ENCODE measurements at regions not wholly inside any gene's neighbourhood (a gene's known extent, or its start where the extent isn't known, plus 50 kb on each side); places are given as distances from the start of the nearest gene placed in this dataset.

GRCh38 chr10:118968482-118968881 lies 61.0 kb upstream of the NANOS1 start:
- CTCF ChIA-PET (ENCODE audit: partially characterized antibody), result interaction anchor here (0.9 kb wide), 1 partner anchor 9 kb away, joined by 4 read pairs; no protein-coding TSS in a partner anchor
- Histone ChIP-seq H2BK12ac (ENCODE audit: low read depth, low read length) (no peak overlapping the region), H3K4me1 (replicated peaks in 1 of 4; ENCODE audit: control insufficient read depth in 3 of 4, insufficient read depth in 4 of 4, low read length in 3 of 4) (no peaks in the 10 kb centered on the region), H3K56ac (replicated peaks; ENCODE audit: insufficient read length, low read depth, low read length) (no peak overlapping the region), H2BK20ac (ENCODE audit: low read length) (no peak overlapping the region), H3K14ac (ENCODE audit: insufficient read length) (no peak overlapping the region), H2BK15ac (ENCODE audit: low read length) (no peak overlapping the region), H3K18ac (ENCODE audit: extremely low read depth, low read length) (no peak overlapping the region), H3K79me1 (ENCODE audit: low read depth, low read length) (no peaks in the 10 kb centered on the region), H3K4ac (replicated peaks; ENCODE audit: insufficient read length, low read depth, low read length) (no peak overlapping the region), H4K91ac (replicated peaks; ENCODE audit: insufficient read length, low read length) (no peak overlapping the region), H2BK5ac (ENCODE audit: low read depth, low read length) (no peak overlapping the region), H3K4me3 (ENCODE audit: extremely low read depth in 1 of 4, insufficient read depth in 2 of 4, low read depth in 3 of 4, low read length in 4 of 4) (no peak overlapping the region), H2AFZ (ENCODE audit: low read length) (no peak overlapping the region), H3K9me3 (ENCODE audit: insufficient read depth in 2 of 2, low read depth in 1 of 2, low read length in 1 of 2) (no peaks in the 10 kb centered on the region), H3K4me2 (ENCODE audit: insufficient read depth in 1 of 2, low read depth in 2 of 2, low read length in 2 of 2) (no peak overlapping the region), H2AK5ac (ENCODE audit: low read depth, low read length) (no peak overlapping the region), H2BK120ac (replicated peaks; ENCODE audit: low read depth, low read length) (no peak overlapping the region), H3K9ac (replicated peaks in 1 of 4; ENCODE audit: extremely low read depth in 1 of 4, low read depth in 3 of 4, low read length in 3 of 4) (no peak overlapping the region), H3K23me2 (ENCODE audit: low read depth, low read length) (no peaks in the 10 kb centered on the region), H3K27ac (ENCODE audit: low read depth, low read length) (no peak overlapping the region), H4K8ac (ENCODE audit: extremely low read depth, insufficient read depth, low read length) (peak overlapping the region; percentile 80; the same call in 1 of the 2 replicates), H3K79me2 (ENCODE audit: control insufficient read depth in 1 of 2, insufficient read depth in 2 of 2, low read length in 2 of 2) (no peaks in the 10 kb centered on the region), H4K20me1 (replicated peaks in 1 of 2; ENCODE audit: control insufficient read depth in 1 of 2, insufficient read depth in 2 of 2, low read length in 2 of 2) (no peaks in the 10 kb centered on the region), H4K5ac (ENCODE audit: insufficient read length, low read depth, low read length) (no peak overlapping the region), H3K36me3 (ENCODE audit: control insufficient read depth in 2 of 4, insufficient read depth in 4 of 4, low read length in 3 of 4) (no peaks in the 10 kb centered on the region), H3K27me3 (replicated peaks in 1 of 4; ENCODE audit: control insufficient read depth in 3 of 4, extremely low read depth in 1 of 4, insufficient read depth in 3 of 4, low read length in 3 of 4) (no peaks in the 10 kb centered on the region), H3K23ac (ENCODE audit: insufficient read length) (no peak overlapping the region)
- no peak for DNase-seq (ENCODE audit: low read depth in 1 of 2, low spot score in 2 of 2)
- 93% methylated on average over 10 of the region's 11 CpGs; no CpG with 5 or more reads in 1 of the 2 experiments for WGBS, 2 experiments (ENCODE audit: extremely low coverage in 1 of 2, insufficient coverage in 1 of 2, insufficient read length in 1 of 2, insufficient replicate concordance in 2 of 2, low coverage in 1 of 2, low lambda C conversion rate in 2 of 2, missing lambda C conversion rate in 1 of 2)
- POLR2A ChIA-PET (ENCODE audit: partially characterized antibody), result no interaction called here
- FAIRE-seq, result no peak
- no peak for TF ChIP-seq ATF3 (IDR thresholded peaks at IDR 0.05; ENCODE audit: insufficient read depth, low read depth, low read length)
- no peak for TF ChIP-seq TBP (IDR thresholded peaks at IDR 0.05; ENCODE audit: low read depth, low read length)
- TF ChIP-seq RNF2 (IDR thresholded peaks at IDR 0.05; ENCODE audit: borderline replicate concordance, low read depth, low read length, missing control alignments, poor library complexity, severe bottlenecking), result no peak
- no peak for TF ChIP-seq MAX (IDR thresholded peaks at IDR 0.05)
- no peak for TF ChIP-seq KDM4A (IDR thresholded peaks at IDR 0.05; ENCODE audit: low read depth, low read length, severe bottlenecking)
- no peak for TF ChIP-seq JUND (IDR thresholded peaks at IDR 0.05; ENCODE audit: low read length)
- TF ChIP-seq EZH2 (IDR thresholded peaks at IDR 0.05; ENCODE audit: low read depth, low read length, severe bottlenecking), result no peak
- no peak for TF ChIP-seq BACH1 (IDR thresholded peaks at IDR 0.05; ENCODE audit: low read length)
- TF ChIP-seq CBX8 (IDR thresholded peaks at IDR 0.05; ENCODE audit: borderline replicate concordance, low read depth, low read length), result no peak
- no peak for TF ChIP-seq POLR2A (IDR thresholded peaks at IDR 0.05; ENCODE audit: control extremely low read depth in 1 of 2, low read depth in 2 of 2, low read length in 2 of 2)
- TF ChIP-seq NANOG (IDR thresholded peaks at IDR 0.05; ENCODE audit: insufficient read depth, low read depth, low read length, poor library complexity, severe bottlenecking), result no peak
- no peak for TF ChIP-seq RFX5 (IDR thresholded peaks at IDR 0.05; ENCODE audit: borderline replicate concordance, low read depth, low read length)
- TF ChIP-seq SRF (IDR thresholded peaks at IDR 0.05; ENCODE audit: low read depth, low read length), result no peak
- TF ChIP-seq RBBP5 (IDR thresholded peaks at IDR 0.05; ENCODE audit: borderline replicate concordance, low read depth, low read length), result no peak

Data from H1 (cell line).